Eye (tissue), 1 donor: ENCODE measurements at regions not wholly inside any gene's neighbourhood (a gene's known extent, or its start where the extent isn't known, plus 50 kb on each side); places are given as distances from the start of the nearest gene placed in this dataset.
A peak's percentile ranks its signal among the peaks of the same experiment; 100 is the strongest.

Source experiments
- DNase-seq: peaks from one replicate; pipeline ENCODE4 v3.0.0-alpha.2; 2015

GRCh38 chr3:164230385-164231094, 847.8 kb downstream of the SI start:
- DNase-seq, result peak; percentile 37

GRCh38 chr3:164224126-164224525, 854.2 kb downstream of the SI start:
- no peak for DNase-seq

GRCh38 chr3:164222197-164222596, 856.1 kb downstream of the SI start:
- peak; percentile 33 for DNase-seq

- DNase-seq, result no peak
Measured at GRCh38 chr3:164221297-164221696, 857.0 kb downstream of the SI start.

GRCh38 chr3:164209363-164209762, 868.9 kb downstream of the SI start:
- DNase-seq, result no peak

- peak; percentile 63 for DNase-seq
Measured at GRCh38 chr3:164208821-164209220, 869.5 kb downstream of the SI start.

- DNase-seq, result no peak
Measured at GRCh38 chr3:164208048-164208447, 870.2 kb downstream of the SI start.

- DNase-seq, result no peak
Measured at GRCh38 chr3:164200053-164200823, 878.1 kb downstream of the SI start.

- no peak for DNase-seq
Measured at GRCh38 chr3:164196477-164196876, 881.8 kb downstream of the SI start.

- DNase-seq, result no peak
Measured at GRCh38 chr3:164194842-164195241, 883.5 kb downstream of the SI start.

- no peak for DNase-seq
Measured at GRCh38 chr3:164192974-164193373, 885.3 kb downstream of the SI start.

GRCh38 chr3:164190566-164190965, 887.7 kb downstream of the SI start:
- DNase-seq, result no peak

- no peak for DNase-seq
Measured at GRCh38 chr3:164186095-164186494, 892.2 kb downstream of the SI start.

GRCh38 chr3:164179110-164179774, 899.1 kb downstream of the SI start:
- no peak for DNase-seq

GRCh38 chr3:164174059-164174458, 904.2 kb downstream of the SI start:
- no peak for DNase-seq

- DNase-seq, result no peak
Measured at GRCh38 chr3:164155400-164155799, 922.9 kb downstream of the SI start.

- no peak for DNase-seq
Measured at GRCh38 chr3:164144824-164145223, 933.5 kb downstream of the SI start.

GRCh38 chr3:164132878-164133277, 945.4 kb downstream of the SI start:
- no peak for DNase-seq

- peak; percentile 53 for DNase-seq
Measured at GRCh38 chr3:164113371-164114332, 964.6 kb downstream of the SI start.

GRCh38 chr3:164096352-164096751, 981.9 kb downstream of the SI start:
- no peak for DNase-seq

- no peak for DNase-seq
Measured at GRCh38 chr3:164095949-164096348, 982.3 kb downstream of the SI start.

GRCh38 chr3:164095279-164095678, 983.0 kb downstream of the SI start:
- DNase-seq, result no peak

- no peak for DNase-seq
Measured at GRCh38 chr3:164094546-164094945, 983.8 kb downstream of the SI start.
